Panc1 (cell line): ENCODE measurements at regions not wholly inside any gene's neighbourhood (a gene's known extent, or its start where the extent isn't known, plus 50 kb on each side); places are given as distances from the start of the nearest gene placed in this dataset.

ENCODE experiments used
- ATAC-seq: fragments of 200-7000 bp; cut with Tn5 transposase; 2 replicates; pipeline ENCODE4 v1.9.1; 2020; ENCODE audit warnings: mild to moderate bottlenecking, moderate library complexity
- BruUV-seq: library from RNA; stranded (reverse); fragments of 400-500 nt; replicated peaks from 2 replicates; lab custom pipeline; 2021; lab: Mats Ljungman, UMichigan
- CTCF ChIA-PET: fragments of 300-600 bp; sonication (Branson Sonifier 250); formaldehyde crosslinking; loops from one replicate; lab custom pipeline; 2022; ENCODE audit warnings: antibody characterized with exemption; lab: Charles Lee
- POLR2A ChIA-PET: fragments of 300-600 bp; sonication (Branson Sonifier 250); formaldehyde crosslinking; loops from one replicate; lab custom pipeline; 2022; ENCODE audit warnings: antibody characterized with exemption; lab: Charles Lee
- DNase-seq: peaks from one replicate; pipeline ENCODE4 v3.0.0-alpha.2; 2010; ENCODE audit warnings: low read depth, low spot score
- H3K27ac ChIP-seq: 2 replicates; pipeline ENCODE4 v1.5.1; 2011; ENCODE audit warnings: mild to moderate bottlenecking, low read length, inconsistent platforms
- H3K27me3 ChIP-seq: fragments of 200-500 bp; sonication (Bioruptor generic); 2 replicates; pipeline ENCODE4 v1.6.0; 2014; ENCODE audit warnings: low read length, inconsistent platforms; ENCODE audit not compliant: control insufficient read depth, insufficient read depth
- H3K36me3 ChIP-seq: fragments of 200-500 bp; sonication (Bioruptor generic); 2 replicates; pipeline ENCODE4 v1.5.1; 2014; ENCODE audit warnings: inconsistent platforms, mild to moderate bottlenecking, low read length, moderate library complexity; ENCODE audit not compliant: control insufficient read depth, insufficient read depth
- H3K4me1 ChIP-seq: 2 replicates; pipeline ENCODE4 v1.5.1; 2011; ENCODE audit warnings: inconsistent platforms, mild to moderate bottlenecking, low read length, moderate library complexity; ENCODE audit not compliant: control insufficient read depth, insufficient read depth
- H3K4me3 ChIP-seq, 2 experiments: 2 replicates each; pipeline ENCODE4 v1.5.1; 2011 to 2012; ENCODE audit warnings: low read depth in 2 of 2, low read length in 2 of 2, mild to moderate bottlenecking in 2 of 2, inconsistent platforms in 1 of 2, moderate library complexity in 1 of 2
- H3K9me3 ChIP-seq: fragments of 200-500 bp; sonication (Bioruptor generic); 2 replicates; pipeline ENCODE4 v1.5.1; 2014; ENCODE audit warnings: low read depth, mild to moderate bottlenecking, inconsistent platforms, low read length, moderate library complexity; ENCODE audit not compliant: control insufficient read depth, insufficient read depth
- POLR2AphosphoS5 ChIP-seq: IDR thresholded peaks from 2 replicates; pipeline ENCODE4 v1.6.1; 2012; ENCODE audit warnings: mild to moderate bottlenecking, low read depth, low read length, moderate library complexity
- SIN3A ChIP-seq: IDR thresholded peaks from 2 replicates; pipeline ENCODE4 v1.6.1; 2012; ENCODE audit warnings: low read depth, mild to moderate bottlenecking, low read length, moderate library complexity, borderline replicate concordance; ENCODE audit not compliant: insufficient read depth
- TCF7L2 ChIP-seq: IDR thresholded peaks from 2 replicates; pipeline ENCODE4 v1.6.1; 2011; ENCODE audit warnings: mild to moderate bottlenecking, low read depth, low read length, inconsistent platforms
- in situ Hi-C: cut with HindIII; loops from 2 replicates; pipeline ENCODE4 v1.10.0; 2016; ENCODE audit warnings: low sequenced_read_pairs, low pct_unique_long_range_greater_than_20kb
- intact Hi-C: fragments of 100-400 bp; cut with micrococcal nuclease; formaldehyde crosslinking; loops from one replicate; pipeline ENCODE4 v1.10.0; 2022; ENCODE audit not compliant: unreplicated experiment
- TF ChIP-seq, protein P1 (sequence below), 2 experiments: IDR thresholded peaks; 2 replicates each; pipeline ENCODE4 v1.6.1; 2011 to 2012; ENCODE audit warnings: low read depth in 2 of 2, control low read depth in 1 of 2, low read length in 1 of 2, mild to moderate bottlenecking in 1 of 2, moderate library complexity in 1 of 2; ENCODE audit not compliant: insufficient read depth in 1 of 2
- TF ChIP-seq, protein P2 (sequence below): fragments of 450-650 bp; IDR thresholded peaks from 2 replicates; pipeline ENCODE4 v1.5.1; 2017; ENCODE audit warnings: mild to moderate bottlenecking

DNA sequence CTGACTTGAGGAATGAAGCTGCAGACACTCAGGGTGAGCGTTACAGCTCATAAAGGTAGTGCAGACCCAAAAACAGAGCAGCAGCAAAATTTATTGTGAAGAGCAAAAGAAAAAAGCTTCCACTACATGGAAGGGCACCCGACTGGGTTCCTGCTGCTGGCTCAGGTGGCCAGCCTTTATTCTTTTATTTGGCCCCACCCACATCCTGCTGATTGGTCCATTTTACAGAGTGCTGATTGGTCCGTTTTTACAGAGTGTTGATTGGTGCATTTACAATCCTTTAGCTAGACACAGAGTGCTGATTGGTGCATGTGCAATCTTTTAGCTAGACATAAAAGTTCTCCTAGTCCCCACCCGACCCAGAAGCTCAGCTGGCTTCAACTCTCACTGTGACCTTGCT lies 95.3 kb upstream of the STMND1 start:
- CTCF ChIA-PET: no interaction called here

DNA sequence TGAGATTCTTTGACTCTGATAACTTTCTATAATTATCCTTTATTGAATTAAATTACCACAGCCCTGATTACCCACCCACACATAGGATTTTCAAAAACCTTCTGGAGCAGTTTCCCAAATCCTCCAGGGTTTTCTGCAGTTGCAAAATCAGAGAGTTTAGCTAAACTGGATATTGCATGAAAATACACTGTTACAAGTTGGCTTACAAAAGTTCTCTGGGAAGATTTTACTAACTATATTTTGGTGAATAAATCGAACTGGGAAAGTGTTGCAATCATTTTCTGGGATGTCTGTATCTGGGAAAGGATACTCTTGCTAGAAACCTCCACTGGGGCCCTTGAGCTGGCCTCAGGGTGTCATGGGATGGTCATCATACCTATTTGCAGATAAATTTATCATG lies 97.6 kb upstream of the STMND1 start:
- peaks cover 24% of the 10 kb centered on the region for H3K27me3 ChIP-seq
- in situ Hi-C loops: no loop called here
- TF ChIP-seq, protein P1, sequence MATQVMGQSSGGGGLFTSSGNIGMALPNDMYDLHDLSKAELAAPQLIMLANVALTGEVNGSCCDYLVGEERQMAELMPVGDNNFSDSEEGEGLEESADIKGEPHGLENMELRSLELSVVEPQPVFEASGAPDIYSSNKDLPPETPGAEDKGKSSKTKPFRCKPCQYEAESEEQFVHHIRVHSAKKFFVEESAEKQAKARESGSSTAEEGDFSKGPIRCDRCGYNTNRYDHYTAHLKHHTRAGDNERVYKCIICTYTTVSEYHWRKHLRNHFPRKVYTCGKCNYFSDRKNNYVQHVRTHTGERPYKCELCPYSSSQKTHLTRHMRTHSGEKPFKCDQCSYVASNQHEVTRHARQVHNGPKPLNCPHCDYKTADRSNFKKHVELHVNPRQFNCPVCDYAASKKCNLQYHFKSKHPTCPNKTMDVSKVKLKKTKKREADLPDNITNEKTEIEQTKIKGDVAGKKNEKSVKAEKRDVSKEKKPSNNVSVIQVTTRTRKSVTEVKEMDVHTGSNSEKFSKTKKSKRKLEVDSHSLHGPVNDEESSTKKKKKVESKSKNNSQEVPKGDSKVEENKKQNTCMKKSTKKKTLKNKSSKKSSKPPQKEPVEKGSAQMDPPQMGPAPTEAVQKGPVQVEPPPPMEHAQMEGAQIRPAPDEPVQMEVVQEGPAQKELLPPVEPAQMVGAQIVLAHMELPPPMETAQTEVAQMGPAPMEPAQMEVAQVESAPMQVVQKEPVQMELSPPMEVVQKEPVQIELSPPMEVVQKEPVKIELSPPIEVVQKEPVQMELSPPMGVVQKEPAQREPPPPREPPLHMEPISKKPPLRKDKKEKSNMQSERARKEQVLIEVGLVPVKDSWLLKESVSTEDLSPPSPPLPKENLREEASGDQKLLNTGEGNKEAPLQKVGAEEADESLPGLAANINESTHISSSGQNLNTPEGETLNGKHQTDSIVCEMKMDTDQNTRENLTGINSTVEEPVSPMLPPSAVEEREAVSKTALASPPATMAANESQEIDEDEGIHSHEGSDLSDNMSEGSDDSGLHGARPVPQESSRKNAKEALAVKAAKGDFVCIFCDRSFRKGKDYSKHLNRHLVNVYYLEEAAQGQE (IDR thresholded peaks at IDR 0.05; ENCODE audit: insufficient read depth in 1 of 2, low read depth in 2 of 2, low read length in 1 of 2): no peak
- TF ChIP-seq TCF7L2 (no peak), SIN3A (no peak), POLR2AphosphoS5 (no peak)
- TF ChIP-seq, protein P2, sequence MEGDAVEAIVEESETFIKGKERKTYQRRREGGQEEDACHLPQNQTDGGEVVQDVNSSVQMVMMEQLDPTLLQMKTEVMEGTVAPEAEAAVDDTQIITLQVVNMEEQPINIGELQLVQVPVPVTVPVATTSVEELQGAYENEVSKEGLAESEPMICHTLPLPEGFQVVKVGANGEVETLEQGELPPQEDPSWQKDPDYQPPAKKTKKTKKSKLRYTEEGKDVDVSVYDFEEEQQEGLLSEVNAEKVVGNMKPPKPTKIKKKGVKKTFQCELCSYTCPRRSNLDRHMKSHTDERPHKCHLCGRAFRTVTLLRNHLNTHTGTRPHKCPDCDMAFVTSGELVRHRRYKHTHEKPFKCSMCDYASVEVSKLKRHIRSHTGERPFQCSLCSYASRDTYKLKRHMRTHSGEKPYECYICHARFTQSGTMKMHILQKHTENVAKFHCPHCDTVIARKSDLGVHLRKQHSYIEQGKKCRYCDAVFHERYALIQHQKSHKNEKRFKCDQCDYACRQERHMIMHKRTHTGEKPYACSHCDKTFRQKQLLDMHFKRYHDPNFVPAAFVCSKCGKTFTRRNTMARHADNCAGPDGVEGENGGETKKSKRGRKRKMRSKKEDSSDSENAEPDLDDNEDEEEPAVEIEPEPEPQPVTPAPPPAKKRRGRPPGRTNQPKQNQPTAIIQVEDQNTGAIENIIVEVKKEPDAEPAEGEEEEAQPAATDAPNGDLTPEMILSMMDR: no peak
- no peak overlapping the region for H3K27ac ChIP-seq
- DNase-seq: no peak
- H3K4me3 ChIP-seq: no peak overlapping the region
- intact Hi-C loops: no loop called here
- no TSS peak for BruUV-seq
- H3K36me3 ChIP-seq: no peaks in the 10 kb centered on the region
- no peaks in the 10 kb centered on the region for H3K4me1 ChIP-seq
- CTCF ChIA-PET: no interaction called here
- no peak for ATAC-seq
- POLR2A ChIA-PET: no interaction called here
- no peaks in the 10 kb centered on the region for H3K9me3 ChIP-seq

More for the DNA sequence above, 95.3 kb upstream of the STMND1 start:
- no peaks in the 10 kb centered on the region for H3K9me3 ChIP-seq
- no peak overlapping the region for H3K4me3 ChIP-seq
- no peaks in the 10 kb centered on the region for H3K4me1 ChIP-seq
- BruUV-seq: no TSS peak
- TF ChIP-seq, protein P2: no peak
- TF ChIP-seq POLR2AphosphoS5 (no peak), TCF7L2 (no peak), SIN3A (no peak)
- TF ChIP-seq, protein P1 (IDR thresholded peaks at IDR 0.05; ENCODE audit: insufficient read depth in 1 of 2, low read depth in 2 of 2, low read length in 1 of 2): no peak
- intact Hi-C loops: no loop called here
- H3K27ac ChIP-seq: no peak overlapping the region
- no peaks in the 10 kb centered on the region for H3K36me3 ChIP-seq
- DNase-seq (no peak), ATAC-seq (no peak)
- peaks cover 18% of the 10 kb centered on the region for H3K27me3 ChIP-seq
- POLR2A ChIA-PET: no interaction called here
- in situ Hi-C loops: no loop called here
